OCI-LY7 (cell line): ENCODE measurements at regions not wholly inside any gene's neighbourhood (a gene's known extent, or its start where the extent isn't known, plus 50 kb on each side); places are given as distances from the start of the nearest gene placed in this dataset.

Experiments
- CTCF ChIP-seq: fragments of 200-600 bp; sonication (generic); conservative IDR thresholded peaks from 2 replicates; pipeline ENCODE4 v1.5.1; 2014; ENCODE audit warnings: mild to moderate bottlenecking, antibody characterized with exemption, low read length, moderate library complexity, mixed read lengths
- EZH2phosphoT487 ChIP-seq: fragments of 200-600 bp; sonication (generic); IDR thresholded peaks from 2 replicates; pipeline ENCODE4 v1.6.1; 2018; ENCODE audit warnings: low read depth, borderline replicate concordance, mild to moderate bottlenecking, mixed run types, antibody characterized with exemption, low read length, moderate library complexity, mixed read lengths

DNA sequence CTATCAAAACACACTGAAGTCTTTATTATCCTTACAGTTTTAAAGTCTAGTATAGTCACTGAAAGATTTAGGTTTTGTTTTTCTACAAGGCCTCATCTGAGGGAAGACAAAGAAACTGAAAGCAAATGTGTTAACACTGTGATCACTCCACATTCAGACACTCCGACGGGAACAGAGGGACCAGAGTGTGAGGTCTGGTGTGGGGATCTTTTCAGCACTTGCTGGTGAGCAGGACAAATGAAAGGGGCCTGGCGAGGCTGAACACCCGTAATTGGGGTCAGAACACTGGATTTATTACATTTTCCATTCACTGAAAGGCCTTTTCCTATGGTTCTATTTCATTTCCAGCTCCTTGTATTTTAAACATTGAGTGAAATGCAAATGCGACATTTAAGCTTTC, 910.5 kb downstream of the CDH11 start:
- TF ChIP-seq CTCF (no peak), EZH2phosphoT487 (no peak)
